ENCODE measurements at regions not wholly inside any gene's neighbourhood (a gene's known extent, or its start where the extent isn't known, plus 50 kb on each side); places are given as distances from the start of the nearest gene placed in this dataset.

GRCh38 chr5:161176221-161176620 is 324.2 kb upstream of the ATP10B start:
- no peaks in the 10 kb centered on the region for H3K4me1 ChIP-seq
- H3K27me3 ChIP-seq = no peaks in the 10 kb centered on the region
- no peak for TF ChIP-seq Cebpa-rat (IDR thresholded peaks at IDR 0.05)
- H3K27ac ChIP-seq = no peak overlapping the region
- H3K4me2 ChIP-seq = no peak overlapping the region
- H3K9me3 ChIP-seq = no peaks in the 10 kb centered on the region
- no peak overlapping the region for H3K4me3 ChIP-seq
- no peaks in the 10 kb centered on the region for H4K20me1 ChIP-seq
- no peaks in the 10 kb centered on the region for H3K36me3 ChIP-seq
- H3K9ac ChIP-seq = no peak overlapping the region

GRCh38 chr5:161169776-161170175 is 317.8 kb upstream of the ATP10B start:
- no peak overlapping the region for H3K4me2 ChIP-seq
- H3K36me3 ChIP-seq = no peaks in the 10 kb centered on the region
- no peak overlapping the region for H3K9ac ChIP-seq
- H3K27me3 ChIP-seq = no peaks in the 10 kb centered on the region
- H3K9me3 ChIP-seq = peaks cover 10% of the 10 kb centered on the region
- TF ChIP-seq Cebpa-rat (IDR thresholded peaks at IDR 0.05) = no peak
- H3K4me1 ChIP-seq = no peaks in the 10 kb centered on the region
- no peaks in the 10 kb centered on the region for H4K20me1 ChIP-seq
- H3K27ac ChIP-seq = no peak overlapping the region
- no peak overlapping the region for H3K4me3 ChIP-seq

GRCh38 chr5:161167016-161167767 is 315.2 kb upstream of the ATP10B start:
- Histone ChIP-seq H3K27ac (no peak overlapping the region), H3K27me3 (no peaks in the 10 kb centered on the region), H3K4me1 (no peaks in the 10 kb centered on the region), H4K20me1 (no peaks in the 10 kb centered on the region), H3K4me2 (no peak overlapping the region), H3K36me3 (no peaks in the 10 kb centered on the region), H3K4me3 (no peak overlapping the region), H3K9me3 (peaks cover 10% of the 10 kb centered on the region), H3K9ac (no peak overlapping the region)
- no peak for TF ChIP-seq Cebpa-rat (IDR thresholded peaks at IDR 0.05)

- Histone ChIP-seq H3K4me1 (no peaks in the 10 kb centered on the region), H3K36me3 (no peaks in the 10 kb centered on the region), H3K9ac (no peak overlapping the region), H3K9me3 (peaks cover 10% of the 10 kb centered on the region), H3K27me3 (no peaks in the 10 kb centered on the region), H3K27ac (no peak overlapping the region), H3K4me2 (no peak overlapping the region), H3K4me3 (no peak overlapping the region), H4K20me1 (no peaks in the 10 kb centered on the region)
- TF ChIP-seq Cebpa-rat (IDR thresholded peaks at IDR 0.05) = no peak
Observed at GRCh38 chr5:161165998-161166660, 314.1 kb upstream of the ATP10B start.

- Histone ChIP-seq H3K9me3 (no peaks in the 10 kb centered on the region), H4K20me1 (no peaks in the 10 kb centered on the region), H3K36me3 (no peaks in the 10 kb centered on the region), H3K9ac (no peak overlapping the region), H3K4me3 (no peak overlapping the region), H3K27me3 (no peaks in the 10 kb centered on the region), H3K27ac (no peak overlapping the region), H3K4me2 (no peak overlapping the region), H3K4me1 (no peaks in the 10 kb centered on the region)
- TF ChIP-seq Cebpa-rat (IDR thresholded peaks at IDR 0.05) = no peak
Observed at GRCh38 chr5:161157925-161158324, 305.9 kb upstream of the ATP10B start.

GRCh38 chr5:161155451-161155850 is 303.4 kb upstream of the ATP10B start:
- Histone ChIP-seq H3K9me3 (no peaks in the 10 kb centered on the region), H3K27me3 (no peaks in the 10 kb centered on the region), H4K20me1 (no peaks in the 10 kb centered on the region), H3K36me3 (no peaks in the 10 kb centered on the region), H3K4me1 (no peaks in the 10 kb centered on the region), H3K4me3 (no peak overlapping the region), H3K9ac (no peak overlapping the region), H3K27ac (no peak overlapping the region), H3K4me2 (no peak overlapping the region)
- no peak for TF ChIP-seq Cebpa-rat (IDR thresholded peaks at IDR 0.05)

GRCh38 chr5:161152415-161152940 is 300.5 kb upstream of the ATP10B start:
- H3K4me2 ChIP-seq = no peak overlapping the region
- no peak for TF ChIP-seq Cebpa-rat (IDR thresholded peaks at IDR 0.05)

GRCh38 chr5:161150441-161150988 is 298.5 kb upstream of the ATP10B start:
- Histone ChIP-seq H4K20me1 (no peaks in the 10 kb centered on the region), H3K9me3 (no peaks in the 10 kb centered on the region), H3K9ac (no peak overlapping the region), H3K36me3 (no peaks in the 10 kb centered on the region), H3K27ac (no peak overlapping the region), H3K4me1 (no peaks in the 10 kb centered on the region), H3K4me3 (no peak overlapping the region), H3K4me2 (no peak overlapping the region), H3K27me3 (no peaks in the 10 kb centered on the region)
- TF ChIP-seq Cebpa-rat (IDR thresholded peaks at IDR 0.05) = no peak

More at GRCh38 chr5:161152415-161152940, 300.5 kb upstream of the ATP10B start:
- Histone ChIP-seq H3K4me1 (no peaks in the 10 kb centered on the region), H3K4me3 (no peak overlapping the region), H3K36me3 (no peaks in the 10 kb centered on the region), H4K20me1 (no peaks in the 10 kb centered on the region), H3K27me3 (no peaks in the 10 kb centered on the region), H3K9ac (no peak overlapping the region), H3K27ac (no peak overlapping the region), H3K9me3 (no peaks in the 10 kb centered on the region)

- no peak overlapping the region for H3K4me2 ChIP-seq
- H3K9ac ChIP-seq = no peak overlapping the region
- no peak for TF ChIP-seq Cebpa-rat (IDR thresholded peaks at IDR 0.05)
- H3K27me3 ChIP-seq = no peaks in the 10 kb centered on the region
- H3K4me3 ChIP-seq = no peak overlapping the region
- H3K9me3 ChIP-seq = peaks cover 4% of the 10 kb centered on the region
- no peaks in the 10 kb centered on the region for H3K36me3 ChIP-seq
- no peaks in the 10 kb centered on the region for H4K20me1 ChIP-seq
- H3K4me1 ChIP-seq = no peaks in the 10 kb centered on the region
- no peak overlapping the region for H3K27ac ChIP-seq
Observed at GRCh38 chr5:161149078-161149477, 297.1 kb upstream of the ATP10B start.
